Activated T-cell treated with anti-CD3 and anti-CD28 coated beads, Interleukin-2, amount 50 U/mL, for 48 hours (primary cell): ENCODE measurements at regions not wholly inside any gene's neighbourhood (a gene's known extent, or its start where the extent isn't known, plus 50 kb on each side); places are given as distances from the start of the nearest gene placed in this dataset.
"Not testable (repeated sequence)": the region's sequence is repeated elsewhere in the genome, so short reads cannot be mapped to it uniquely, and the experiment has no call there.

ENCODE experiments used
- DNase-seq, 2 experiments: peaks; one replicate each; pipeline ENCODE4 v3.0.0-alpha.2; 2020

- no peak for DNase-seq
These were observed 640.9 kb upstream of the GRM3 start for GRCh38 chr7:86002858-86003257.

GRCh38 chr7:85997515-85997914 is 646.2 kb upstream of the GRM3 start:
- no peak for DNase-seq

- DNase-seq = no peak
These were observed 648.6 kb upstream of the GRM3 start for GRCh38 chr7:85995101-85995500.

- no peak for DNase-seq
These were observed 663.0 kb upstream of the GRM3 start for GRCh38 chr7:85980740-85981139.

- DNase-seq = no peak
These were observed 669.5 kb upstream of the GRM3 start for GRCh38 chr7:85974176-85974575.

- no peak for DNase-seq
These were observed 671.1 kb upstream of the GRM3 start for GRCh38 chr7:85972504-85973141.

GRCh38 chr7:85954961-85955360 is 688.7 kb upstream of the GRM3 start:
- DNase-seq = no peak

- DNase-seq = no peak
These were observed 692.8 kb upstream of the GRM3 start for GRCh38 chr7:85950871-85951270.

- no peak for DNase-seq
These were observed 693.3 kb upstream of the GRM3 start for GRCh38 chr7:85950418-85950817.

- DNase-seq = no peak
These were observed 695.9 kb upstream of the GRM3 start for GRCh38 chr7:85947767-85948166.

- DNase-seq = no peak
These were observed 702.9 kb upstream of the GRM3 start for GRCh38 chr7:85940798-85941197.

GRCh38 chr7:85931919-85932318 is 711.8 kb upstream of the GRM3 start:
- no peak for DNase-seq

GRCh38 chr7:85928500-85928899 is 715.2 kb upstream of the GRM3 start:
- DNase-seq = no peak

- no peak for DNase-seq
These were observed 716.5 kb upstream of the GRM3 start for GRCh38 chr7:85927226-85927625.

GRCh38 chr7:85924062-85924461 is 719.6 kb upstream of the GRM3 start:
- no peak for DNase-seq

GRCh38 chr7:85916016-85916415 is 727.7 kb upstream of the GRM3 start:
- no peak for DNase-seq

- DNase-seq = no peak
These were observed 727.6 kb upstream of the SEMA3D start for GRCh38 chr7:85914437-85914836.

- no peak for DNase-seq
These were observed 721.2 kb upstream of the SEMA3D start for GRCh38 chr7:85908051-85908450.

GRCh38 chr7:85897967-85898366 is 711.1 kb upstream of the SEMA3D start:
- DNase-seq = no peak

- no peak for DNase-seq
These were observed 709.7 kb upstream of the SEMA3D start for GRCh38 chr7:85896531-85896930.

GRCh38 chr7:85895835-85896234 is 709.0 kb upstream of the SEMA3D start:
- no peak for DNase-seq

- DNase-seq = not testable (repeated sequence)
These were observed 705.0 kb upstream of the SEMA3D start for GRCh38 chr7:85891900-85892299.

GRCh38 chr7:85890244-85890811 is 703.5 kb upstream of the SEMA3D start:
- DNase-seq = no peak

GRCh38 chr7:85887133-85887532 is 700.3 kb upstream of the SEMA3D start:
- no peak for DNase-seq

GRCh38 chr7:85882335-85882734 is 695.5 kb upstream of the SEMA3D start:
- no peak for DNase-seq
